ENCODE measurements at regions not wholly inside any gene's neighbourhood (a gene's known extent, or its start where the extent isn't known, plus 50 kb on each side); places are given as distances from the start of the nearest gene placed in this dataset.
"Not testable (repeated sequence)": the region's sequence is repeated elsewhere in the genome, so short reads cannot be mapped to it uniquely, and the experiment has no call there.

DNA sequence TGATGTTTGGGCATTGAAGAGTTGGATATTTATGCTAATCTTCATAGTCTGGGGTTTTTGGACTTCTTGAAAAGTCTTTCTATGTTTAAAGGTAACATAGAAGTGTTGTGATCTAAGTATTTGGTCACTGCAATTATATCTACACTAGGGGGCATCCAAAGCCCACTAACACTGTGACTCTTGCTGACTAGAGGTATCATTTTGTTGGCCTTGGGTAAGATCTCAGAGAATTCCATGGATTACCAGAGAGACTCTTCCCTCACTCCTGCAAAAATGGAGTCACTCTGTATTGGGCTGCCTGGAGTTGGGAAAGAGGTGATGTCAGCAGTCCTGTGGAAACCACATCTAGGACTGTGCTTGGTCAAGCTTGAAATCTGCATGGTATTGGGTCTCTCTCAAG lies 1077.6 kb downstream of the FAM133A start:
- DNase-seq (ENCODE audit: extremely low read depth in 1 of 11, low read depth in 9 of 11, low spot score in 4 of 11): no peak

DNA sequence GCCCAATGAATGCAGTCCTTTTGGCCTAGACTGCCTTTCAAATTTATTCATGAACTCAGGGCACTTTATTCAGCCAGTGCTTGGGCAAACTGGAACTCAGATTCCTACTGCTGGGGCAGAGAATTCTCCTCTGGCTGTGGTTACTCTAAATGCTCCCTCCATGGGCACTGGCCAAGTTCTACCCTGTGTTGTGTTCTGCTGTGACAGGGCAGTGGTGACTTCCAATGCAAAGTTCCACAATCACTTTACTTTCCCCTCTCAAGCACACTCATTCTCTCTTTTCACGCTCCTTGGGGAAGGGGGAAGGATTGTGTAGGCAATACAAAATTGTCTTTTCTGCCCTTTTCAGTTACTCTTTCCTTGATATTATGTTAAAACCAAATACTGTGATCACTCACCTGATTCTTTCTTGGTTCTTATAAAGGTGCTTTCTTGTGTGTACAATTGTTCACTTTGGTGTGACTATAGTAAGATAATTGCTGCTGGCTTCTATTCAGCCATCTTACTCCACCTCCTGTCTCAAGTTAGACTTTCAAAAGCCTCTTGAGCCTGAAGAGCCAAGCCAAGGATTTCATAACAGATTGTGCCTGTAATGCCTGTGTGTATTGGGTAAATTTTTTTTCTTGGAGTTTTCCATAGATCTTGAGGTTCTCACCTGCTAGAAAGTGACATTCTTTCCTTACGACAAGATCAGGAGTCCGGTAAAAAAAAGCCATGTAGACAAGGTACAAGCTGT lies 1078.6 kb downstream of the FAM133A start:
- DNase-seq (ENCODE audit: extremely low read depth in 1 of 11, low read depth in 9 of 11, low spot score in 4 of 11): no peak

DNA sequence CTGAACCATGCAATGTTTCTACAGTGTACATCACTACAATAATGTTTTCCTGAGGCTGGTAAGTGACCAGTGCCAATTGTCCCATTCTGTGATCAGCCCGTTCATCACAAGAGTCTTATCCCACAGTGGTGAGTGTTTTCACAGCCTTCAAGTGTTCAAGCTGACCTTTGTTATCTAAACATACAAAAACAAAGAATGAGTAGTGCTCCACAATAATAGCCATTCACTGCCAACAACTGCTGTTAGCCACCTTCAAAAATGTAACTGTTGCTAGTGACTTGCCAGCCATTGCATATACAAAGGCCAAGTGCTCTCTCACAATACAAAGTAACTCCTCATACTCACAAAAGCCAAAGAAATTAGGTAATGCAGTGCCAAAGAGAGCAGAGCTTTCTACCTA lies 1084.1 kb downstream of the FAM133A start:
- no peak for DNase-seq (ENCODE audit: extremely low read depth in 1 of 11, low read depth in 9 of 11, low spot score in 4 of 11)

DNA sequence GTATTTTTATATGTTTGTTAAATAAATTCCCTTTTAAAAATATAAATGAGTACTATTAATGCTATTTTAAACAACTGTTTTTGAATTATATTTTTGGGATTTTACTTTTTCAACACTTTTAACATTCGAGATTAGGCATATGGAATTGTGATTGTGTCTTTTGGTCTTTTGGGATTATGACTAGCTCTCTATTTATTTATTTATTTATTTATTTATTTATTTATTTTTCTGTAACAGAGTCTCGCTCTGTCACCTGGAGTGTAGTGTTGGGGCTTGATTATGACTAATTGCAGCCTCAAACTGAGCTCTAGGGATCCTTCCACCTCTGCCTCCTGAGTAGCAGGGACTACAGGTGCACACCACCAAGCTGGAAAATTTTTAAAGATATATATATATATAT lies 1101.6 kb downstream of the FAM133A start:
- no peak for DNase-seq (ENCODE audit: extremely low read depth in 1 of 11, low read depth in 9 of 11, low spot score in 4 of 11)

DNA sequence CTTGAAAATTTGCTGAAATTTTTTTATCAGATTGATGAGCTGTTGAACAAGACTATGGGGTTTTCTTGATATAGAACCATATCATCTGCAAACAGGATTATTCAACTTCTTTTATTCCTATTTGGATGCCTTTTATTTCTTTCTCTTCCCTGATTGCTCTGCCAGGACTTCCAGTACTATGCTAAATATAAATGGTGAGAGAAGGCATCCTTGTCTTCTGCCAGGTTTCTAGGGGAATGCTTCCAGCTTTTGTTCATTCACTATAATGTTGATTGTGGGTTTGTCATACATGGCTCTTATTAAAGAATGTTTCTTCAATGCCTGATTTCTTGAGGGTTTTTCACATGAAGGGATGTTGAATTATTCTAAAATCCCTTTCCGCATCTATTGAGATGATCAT lies 1139.5 kb downstream of the FAM133A start:
- no peak for DNase-seq (ENCODE audit: extremely low read depth in 1 of 11, low read depth in 9 of 11, low spot score in 4 of 11)

DNA sequence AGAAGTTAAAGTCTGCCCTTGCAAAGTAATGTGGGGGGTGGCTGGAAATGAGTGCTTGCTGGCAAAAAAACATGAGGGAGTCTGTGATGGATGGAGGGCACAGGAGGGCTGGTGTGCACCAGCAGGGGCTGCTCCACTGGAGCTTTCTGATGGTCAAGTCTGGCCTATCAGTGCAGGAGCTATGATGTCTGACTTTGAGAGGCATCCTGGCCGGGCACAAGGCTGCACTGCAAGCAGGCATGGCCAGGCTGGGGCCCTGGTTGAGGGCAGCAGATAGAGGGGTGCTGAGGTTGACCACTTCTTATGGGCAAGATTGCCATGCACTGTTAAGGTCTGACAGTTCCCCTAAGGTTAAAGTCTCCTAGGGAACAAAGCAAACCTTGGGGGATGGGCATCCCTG lies 1140.2 kb downstream of the FAM133A start:
- no peak for DNase-seq (ENCODE audit: extremely low read depth in 1 of 11, low read depth in 9 of 11, low spot score in 4 of 11)

DNA sequence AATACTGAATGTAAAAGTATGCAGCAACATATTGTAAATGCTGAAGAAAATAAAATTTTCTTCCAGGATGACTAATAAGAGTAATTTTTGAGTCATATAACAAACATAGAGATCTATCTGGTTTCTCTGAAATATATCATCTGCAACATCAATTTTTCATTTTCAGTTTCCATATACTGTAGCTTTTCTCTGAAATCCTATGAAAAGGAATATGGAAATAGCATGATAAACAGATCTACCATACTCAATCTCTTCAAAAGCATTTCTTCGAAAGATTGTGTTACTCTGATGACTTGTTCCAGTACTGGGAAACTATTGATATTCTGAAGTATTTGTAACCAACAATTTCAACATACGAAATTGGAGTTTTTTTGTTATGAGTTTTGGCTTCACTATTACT lies 1156.7 kb downstream of the FAM133A start:
- DNase-seq (ENCODE audit: extremely low read depth in 1 of 11, low read depth in 9 of 11, low spot score in 4 of 11): no peak

DNA sequence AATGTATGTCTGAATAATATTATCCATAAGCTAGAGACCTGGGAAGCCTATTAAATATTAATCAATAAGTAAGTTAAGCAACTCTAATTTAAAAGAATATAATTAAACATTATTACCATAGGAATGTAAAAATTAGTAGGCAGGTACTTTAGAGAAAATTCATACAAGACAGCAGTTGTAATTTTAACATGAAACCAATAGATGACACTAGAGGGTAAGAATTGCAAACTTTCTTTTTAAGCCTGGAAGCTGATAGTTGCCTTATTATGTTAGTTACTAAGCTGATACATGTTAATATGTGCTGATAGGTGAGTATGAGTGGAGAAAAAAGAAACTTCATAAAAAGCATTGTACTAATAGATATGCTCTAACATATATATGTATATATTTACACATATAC lies 1157.4 kb downstream of the FAM133A start:
- no peak for DNase-seq (ENCODE audit: extremely low read depth in 1 of 11, low read depth in 9 of 11, low spot score in 4 of 11)

DNA sequence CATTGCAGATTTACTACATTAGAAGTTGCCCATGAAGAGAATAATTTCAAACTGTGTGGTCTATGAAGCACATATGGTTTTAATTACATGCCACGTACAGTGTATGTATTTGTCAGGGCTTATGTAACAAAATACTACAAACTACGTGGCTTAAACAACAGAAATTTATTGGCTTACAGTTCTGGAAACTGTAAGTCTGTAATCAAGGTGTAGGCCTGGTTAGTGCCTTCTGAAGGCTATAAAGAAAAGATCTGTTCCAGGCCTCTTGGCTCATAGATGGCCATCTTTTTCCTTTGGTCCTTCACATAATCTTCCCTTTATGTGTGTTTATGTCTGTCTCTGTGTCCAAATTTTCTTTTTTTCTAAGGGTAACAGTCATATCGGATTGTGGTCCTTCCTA lies 1160.2 kb downstream of the FAM133A start:
- DNase-seq (ENCODE audit: extremely low read depth in 1 of 11, low read depth in 9 of 11, low spot score in 4 of 11): no peak

DNA sequence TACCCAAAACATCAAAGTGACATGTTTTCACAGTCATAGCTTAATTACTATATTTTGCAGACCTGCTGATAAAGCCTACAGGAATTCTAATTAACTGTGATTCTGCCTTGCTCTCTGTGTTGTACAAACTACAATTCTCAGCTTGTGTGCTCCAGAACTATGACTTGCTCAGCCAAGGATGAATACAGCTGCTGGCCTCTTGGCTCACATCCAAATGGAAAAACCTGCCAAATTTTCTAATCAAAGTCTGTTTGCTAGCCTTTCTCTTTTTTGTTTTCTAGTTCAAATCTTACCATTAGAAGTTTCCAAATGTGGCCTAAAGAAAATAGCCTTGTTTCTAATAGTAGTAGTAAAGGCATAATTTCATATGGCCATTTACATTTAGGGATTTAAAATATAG lies 1176.8 kb downstream of the FAM133A start:
- peak in 1 of 11 donors; percentile 0 for DNase-seq (ENCODE audit: extremely low read depth in 1 of 11, low read depth in 9 of 11, low spot score in 4 of 11)

DNA sequence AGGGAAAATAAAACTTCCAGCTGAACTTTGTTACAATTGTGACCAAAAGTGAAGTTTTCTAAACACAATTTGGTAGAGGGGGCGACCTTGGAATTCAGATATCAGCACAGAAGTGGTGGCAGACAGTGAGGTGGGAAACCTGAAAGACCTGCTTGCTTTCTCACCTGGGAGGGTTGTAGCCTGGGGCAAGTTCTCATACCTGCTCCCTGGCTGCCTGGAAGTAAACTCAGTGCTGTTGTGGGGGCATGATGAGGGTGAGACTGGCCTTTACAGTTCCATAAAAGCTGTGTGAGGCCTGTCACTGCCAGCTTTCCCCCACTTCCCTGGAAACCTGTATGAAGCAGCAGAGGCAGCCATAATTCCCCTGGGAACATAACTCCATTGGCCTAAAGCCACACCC lies 1180.2 kb downstream of the FAM133A start:
- no peak for DNase-seq (ENCODE audit: extremely low read depth in 1 of 11, low read depth in 9 of 11, low spot score in 4 of 11)

DNA sequence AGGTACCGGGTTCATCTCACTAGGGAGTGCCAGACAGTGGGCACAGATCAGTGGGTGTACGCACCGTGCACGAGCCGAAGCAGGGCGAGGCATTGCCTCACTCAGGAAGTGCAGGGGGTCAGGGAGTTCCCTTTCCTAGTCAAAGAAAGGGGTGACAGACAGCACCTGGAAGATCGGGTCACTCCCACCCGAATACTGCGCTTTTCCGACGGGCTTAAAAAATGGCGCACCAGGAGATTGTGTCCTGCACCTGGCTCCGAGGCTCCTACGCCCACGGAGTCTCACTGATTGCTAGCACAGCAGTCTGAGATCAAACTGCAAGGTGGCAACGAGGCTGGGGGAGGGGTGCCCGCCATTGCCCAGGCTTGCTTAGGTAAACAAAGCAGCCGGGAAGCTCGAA lies 1188.5 kb downstream of the FAM133A start:
- DNase-seq (ENCODE audit: extremely low read depth in 1 of 11, low read depth in 9 of 11, low spot score in 4 of 11): not testable (repeated sequence)

DNA sequence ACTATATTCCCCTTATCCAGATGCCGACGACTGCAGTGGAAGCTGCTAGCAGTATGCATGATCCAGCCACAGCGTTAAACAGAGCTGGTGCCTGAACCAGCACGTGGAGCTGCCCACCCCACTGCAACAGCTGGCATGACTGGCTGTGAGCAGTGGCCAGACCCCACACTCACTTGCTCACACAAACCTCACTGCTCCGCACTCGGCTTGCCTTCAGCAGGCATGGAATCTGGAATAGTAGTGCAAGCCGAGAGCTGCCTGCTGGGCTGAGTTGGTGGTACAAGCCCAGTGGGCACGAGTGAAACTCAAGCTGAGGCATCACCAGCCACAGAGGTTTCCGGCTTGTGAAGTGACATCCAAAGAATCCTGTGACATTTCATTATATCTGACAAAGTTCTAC lies 1197.6 kb downstream of the FAM133A start:
- no peak for DNase-seq (ENCODE audit: extremely low read depth in 1 of 11, low read depth in 9 of 11, low spot score in 4 of 11)

DNA sequence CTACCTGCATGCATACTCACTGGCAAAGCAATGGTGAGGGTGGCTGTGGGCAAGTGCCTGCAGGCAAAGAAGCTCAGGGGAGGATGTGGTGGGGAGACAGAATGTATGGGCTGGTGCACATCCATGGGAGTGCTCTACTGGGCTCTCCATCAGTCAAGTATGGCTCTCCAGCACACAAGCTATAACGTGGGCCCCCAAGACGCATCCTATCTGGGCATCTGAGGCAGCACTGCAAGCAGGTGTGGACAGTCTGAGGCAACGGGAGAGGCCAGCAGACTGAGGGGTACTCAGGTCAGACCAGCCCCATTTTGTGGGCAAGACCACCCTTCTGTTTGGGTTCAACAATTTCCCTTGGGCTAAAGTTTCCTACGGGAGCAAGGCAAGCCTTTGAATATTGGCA lies 1227.8 kb downstream of the FAM133A start:
- no peak for DNase-seq (ENCODE audit: extremely low read depth in 1 of 11, low read depth in 9 of 11, low spot score in 4 of 11)

DNA sequence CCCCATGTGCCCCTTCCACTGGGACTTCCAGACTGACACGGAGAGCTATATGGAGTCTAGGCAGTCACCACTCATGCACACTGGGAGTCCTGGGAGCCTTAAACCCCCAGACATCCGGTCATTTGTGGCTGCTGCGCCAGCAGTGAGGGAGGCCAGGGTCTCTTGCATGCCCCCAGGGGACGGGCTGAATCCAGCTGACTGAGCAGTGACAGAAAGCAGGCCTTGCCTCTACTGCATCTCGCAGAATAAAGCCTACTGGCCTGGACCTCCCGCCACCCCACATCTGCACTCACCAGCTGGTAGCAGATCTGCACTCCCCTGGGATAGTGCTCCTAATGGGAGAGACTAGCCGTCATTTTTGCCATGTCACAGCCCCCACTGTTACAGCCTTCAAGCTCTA lies 1234.2 kb downstream of the FAM133A start:
- DNase-seq (ENCODE audit: extremely low read depth in 1 of 11, low read depth in 9 of 11, low spot score in 4 of 11): no peak

DNA sequence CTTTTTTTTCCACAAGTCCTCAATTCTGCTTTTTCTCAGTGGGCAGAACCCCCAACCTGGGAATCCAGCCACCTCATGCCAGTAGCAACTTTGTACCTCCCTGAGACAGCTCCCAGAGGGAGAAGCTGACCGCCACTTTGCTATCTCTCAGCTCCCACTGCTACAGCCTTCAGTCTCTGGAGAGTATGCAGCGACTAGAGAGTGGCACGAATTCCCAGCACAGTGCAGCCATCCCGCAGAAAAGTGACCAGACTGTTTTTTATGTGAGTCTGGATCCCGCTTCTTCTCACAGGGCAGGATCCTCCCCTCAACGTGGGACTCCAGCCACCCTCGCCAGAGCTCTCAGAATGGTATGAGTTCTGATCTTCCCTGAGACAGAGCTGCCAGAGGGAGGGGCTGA lies 1234.6 kb downstream of the FAM133A start:
- DNase-seq (ENCODE audit: extremely low read depth in 1 of 11, low read depth in 9 of 11, low spot score in 4 of 11): no peak

DNA sequence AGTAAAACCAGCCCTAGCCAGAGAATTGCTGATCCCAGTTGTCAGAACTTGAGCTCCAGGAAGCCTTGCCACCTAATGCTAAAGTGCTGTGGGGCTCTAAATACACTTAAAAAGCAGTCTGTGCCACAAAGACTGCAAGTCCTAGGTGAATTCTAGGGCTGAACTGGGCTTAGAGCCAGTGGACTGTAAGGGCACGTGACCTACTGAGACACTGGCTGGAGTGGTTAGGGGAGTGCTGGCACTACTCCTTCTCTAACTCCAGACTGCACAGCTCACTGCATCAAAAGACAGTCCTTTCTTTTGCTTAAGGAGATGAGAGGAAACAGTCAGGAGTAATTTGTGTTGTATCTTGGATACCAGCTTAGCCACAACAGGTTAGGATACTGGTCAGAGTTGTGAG lies 1240.2 kb downstream of the FAM133A start:
- DNase-seq (ENCODE audit: extremely low read depth in 1 of 11, low read depth in 9 of 11, low spot score in 4 of 11): no peak

DNA sequence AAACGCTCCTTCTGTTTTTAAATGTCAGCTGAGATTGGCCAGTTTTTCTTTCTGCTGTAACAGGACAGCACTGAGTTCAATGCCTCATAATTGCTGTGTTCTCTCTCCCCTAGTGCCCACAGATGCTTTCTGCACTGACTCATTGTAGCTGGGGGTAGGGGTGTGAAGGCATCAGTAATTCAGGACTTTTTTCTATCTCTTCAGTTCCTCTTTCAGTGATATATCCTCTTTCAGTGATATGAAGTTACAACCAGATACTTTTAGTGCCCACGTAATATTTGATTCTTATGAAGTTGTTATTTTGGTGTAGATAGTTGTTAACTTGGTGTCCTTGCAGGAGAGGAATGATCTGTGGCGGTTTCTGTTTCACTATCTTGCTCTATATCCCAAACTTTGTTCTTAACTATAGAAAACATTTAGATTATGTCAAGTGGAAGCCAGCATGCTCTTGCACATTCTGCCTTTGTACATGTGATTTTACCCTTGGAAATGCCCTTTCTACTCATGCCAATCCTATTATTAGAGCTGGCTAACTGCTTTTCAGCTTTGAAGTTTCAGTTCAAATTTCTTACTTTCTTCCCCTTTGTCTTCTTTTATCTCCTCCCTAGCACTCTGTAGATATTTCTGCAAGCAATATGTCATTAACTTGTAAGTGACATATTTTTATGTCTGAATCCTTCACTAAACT lies 1258.4 kb downstream of the FAM133A start:
- DNase-seq (ENCODE audit: extremely low read depth in 1 of 11, low read depth in 9 of 11, low spot score in 4 of 11): no peak

DNA sequence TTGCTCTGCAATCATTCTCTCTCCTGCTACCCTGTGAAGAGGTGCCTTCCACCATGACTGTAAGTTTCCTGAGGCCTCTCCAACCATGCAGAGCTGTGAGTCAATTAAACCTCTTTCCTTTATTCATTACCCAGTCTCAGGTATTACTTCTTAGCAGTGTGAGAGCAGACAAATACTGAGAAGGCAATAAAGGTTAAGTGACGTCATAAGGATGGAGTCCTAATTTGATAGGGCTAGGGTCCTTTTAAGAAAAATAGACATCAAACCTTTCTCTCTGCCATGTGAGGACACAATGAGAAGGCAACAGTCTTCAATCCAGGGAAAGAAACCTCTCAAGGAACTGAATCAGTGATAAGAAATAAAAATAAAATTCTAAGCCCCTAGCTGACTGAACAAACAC lies 1262.7 kb downstream of the FAM133A start:
- no peak for DNase-seq (ENCODE audit: extremely low read depth in 1 of 11, low read depth in 9 of 11, low spot score in 4 of 11)

DNA sequence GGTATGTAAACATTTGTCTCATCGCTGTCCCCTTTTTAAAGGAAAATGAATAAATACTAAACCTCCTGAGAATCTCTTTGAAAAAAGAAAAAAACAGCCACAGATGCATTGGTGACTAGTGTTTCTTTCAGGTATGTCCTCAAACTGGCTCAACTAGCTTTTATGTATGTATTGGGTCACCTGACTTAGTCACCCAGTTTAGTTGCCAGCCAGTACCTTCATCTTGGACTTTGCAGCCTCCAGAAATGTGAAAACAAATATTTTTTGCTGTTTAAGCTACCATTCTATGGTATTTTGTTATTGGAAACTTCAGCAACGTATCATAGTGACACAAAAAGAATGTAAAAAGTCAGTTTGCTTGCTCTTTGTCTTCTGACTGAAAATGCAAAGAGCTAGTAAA lies 1263.5 kb downstream of the FAM133A start:
- DNase-seq (ENCODE audit: extremely low read depth in 1 of 11, low read depth in 9 of 11, low spot score in 4 of 11): no peak

DNA sequence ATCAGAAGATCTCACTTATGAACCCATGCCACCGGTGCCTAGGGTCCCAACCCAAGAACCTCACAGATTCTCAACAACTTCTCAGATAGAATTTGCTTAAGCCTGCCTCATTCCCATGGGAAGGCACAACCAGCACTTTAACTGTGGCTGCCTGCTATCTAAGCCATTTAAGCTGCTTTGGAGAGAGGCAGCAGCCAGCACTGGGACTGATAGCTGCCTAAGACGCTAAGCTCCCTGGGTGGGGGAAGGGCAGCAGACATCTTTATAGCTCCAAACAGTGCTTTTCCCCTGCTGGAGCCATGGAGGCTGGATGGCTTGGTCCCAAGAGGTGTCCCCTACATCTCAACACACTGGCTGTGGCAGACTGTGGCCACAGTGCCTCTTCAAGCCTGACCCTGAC lies 1268.6 kb downstream of the FAM133A start:
- DNase-seq (ENCODE audit: extremely low read depth in 1 of 11, low read depth in 9 of 11, low spot score in 4 of 11): no peak

Measured in renal cortex interstitium (tissue), 11 donors.